GM23338 (cell line): ENCODE measurements at regions not wholly inside any gene's neighbourhood (a gene's known extent, or its start where the extent isn't known, plus 50 kb on each side); places are given as distances from the start of the nearest gene placed in this dataset.

Source experiments
- ATAC-seq: fragments of 200-7000 bp; cut with Tn5 transposase; 3 replicates; pipeline ENCODE4 v1.9.1; 2020
- DNase-seq: peaks from one replicate; pipeline ENCODE4 v3.0.0-alpha.2; 2015; ENCODE audit warnings: low spot score
- H2AFZ ChIP-seq: fragments of 200-600 bp; sonication (generic); 2 replicates; pipeline ENCODE4 v1.8.0; 2016; ENCODE audit warnings: antibody characterized with exemption, mild to moderate bottlenecking, moderate library complexity
- H3F3A ChIP-seq: fragments of 200-600 bp; sonication (generic); replicated peaks from 2 replicates; pipeline ENCODE4 v1.8.0; 2017; ENCODE audit warnings: antibody characterized with exemption, mixed run types, low read depth
- H3K27ac ChIP-seq: fragments of 200-600 bp; sonication (generic); 2 replicates; pipeline ENCODE4 v1.6.1; 2016; ENCODE audit warnings: low read depth
- H3K27me3 ChIP-seq: fragments of 200-600 bp; sonication (generic); 2 replicates; pipeline ENCODE4 v1.8.0; 2016; ENCODE audit warnings: mild to moderate bottlenecking, mixed run types, moderate library complexity; ENCODE audit not compliant: insufficient read depth
- H3K36me3 ChIP-seq: fragments of 200-600 bp; sonication (generic); 2 replicates; pipeline ENCODE4 v1.8.0; 2016; ENCODE audit warnings: mild to moderate bottlenecking; ENCODE audit not compliant: insufficient read depth
- H3K4me1 ChIP-seq: fragments of 200-600 bp; sonication (generic); 2 replicates; pipeline ENCODE4 v1.8.0; 2016; ENCODE audit warnings: mild to moderate bottlenecking, moderate library complexity; ENCODE audit not compliant: insufficient read depth
- H3K4me2 ChIP-seq: fragments of 200-600 bp; sonication (generic); 2 replicates; pipeline ENCODE4 v1.7.1; 2017; ENCODE audit warnings: mixed run types
- H3K4me3 ChIP-seq: fragments of 200-600 bp; sonication (generic); 2 replicates; pipeline ENCODE4 v1.6.1; 2016; ENCODE audit warnings: mixed run types
- H3K79me2 ChIP-seq: fragments of 200-600 bp; sonication (generic); replicated peaks from 2 replicates; pipeline ENCODE4 v1.8.0; 2017; ENCODE audit warnings: mild to moderate bottlenecking; ENCODE audit not compliant: insufficient read depth
- H3K9me2 ChIP-seq: fragments of 200-600 bp; sonication (generic); 2 replicates; pipeline ENCODE4 v1.8.0; 2017; ENCODE audit not compliant: insufficient read depth
- H4K20me1 ChIP-seq: fragments of 200-600 bp; sonication (generic); replicated peaks from 2 replicates; pipeline ENCODE4 v1.8.0; 2017; ENCODE audit warnings: mild to moderate bottlenecking; ENCODE audit not compliant: insufficient read depth
- H3K27ac Mint-ChIP-seq: 2 replicates; pipeline ENCODE4 v1.8.0; 2020; ENCODE audit warnings: inconsistent platforms, mild to moderate bottlenecking, moderate library complexity, mixed read lengths
- H3K27me3 Mint-ChIP-seq: 3 replicates; pipeline ENCODE4 v1.8.0; 2022; ENCODE audit warnings: low read depth, mild to moderate bottlenecking, moderate library complexity, mixed read lengths, inconsistent platforms; ENCODE audit not compliant: insufficient read depth, poor library complexity
- H3K36me3 Mint-ChIP-seq: 3 replicates; pipeline ENCODE4 v1.8.0; 2021; ENCODE audit warnings: low read depth, mild to moderate bottlenecking, inconsistent platforms, moderate library complexity, mixed read lengths
- H3K4me1 Mint-ChIP-seq: 3 replicates; pipeline ENCODE4 v1.8.0; 2020; ENCODE audit warnings: mild to moderate bottlenecking, inconsistent platforms, mixed read lengths
- H3K4me3 Mint-ChIP-seq: 3 replicates; pipeline ENCODE4 v1.8.0; 2021; ENCODE audit warnings: moderate library complexity, mild to moderate bottlenecking, inconsistent platforms, mixed read lengths
- H3K9me3 Mint-ChIP-seq: 3 replicates; pipeline ENCODE4 v1.8.0; 2020; ENCODE audit warnings: moderate library complexity, mild to moderate bottlenecking, inconsistent platforms, mixed read lengths
- CREB1 ChIP-seq: fragments of 250-450 bp; sonication (Bioruptor Pico); IDR thresholded peaks from 2 replicates; pipeline ENCODE4 v1.5.0; 2020; ENCODE audit warnings: low read depth, mild to moderate bottlenecking, moderate library complexity
- EZH2 ChIP-seq: fragments of 200-600 bp; sonication (generic); IDR thresholded peaks from one replicate; pipeline ENCODE4 v1.8.0; 2017; ENCODE audit warnings: antibody characterized with exemption, mild to moderate bottlenecking, low read depth; ENCODE audit not compliant: unreplicated experiment
- EZH2phosphoT487 ChIP-seq: fragments of 200-600 bp; sonication (generic); IDR thresholded peaks from one replicate; pipeline ENCODE4 v1.8.1; 2018; ENCODE audit warnings: antibody characterized with exemption; ENCODE audit not compliant: unreplicated experiment
- NANOG ChIP-seq: IDR thresholded peaks from 2 replicates; pipeline ENCODE4 v1.6.1; 2016; ENCODE audit warnings: antibody characterized with exemption, borderline replicate concordance
- POLR2AphosphoS5 ChIP-seq: IDR thresholded peaks from 2 replicates; pipeline ENCODE4 v1.6.1; 2016; ENCODE audit warnings: antibody characterized with exemption, low read depth
- STAT1 ChIP-seq: IDR thresholded peaks from one replicate; pipeline ENCODE4 v1.6.1; 2016; ENCODE audit warnings: antibody characterized with exemption; ENCODE audit not compliant: unreplicated experiment
- ZNF114 ChIP-seq: fragments of 250-450 bp; sonication (Bioruptor Pico); IDR thresholded peaks from 2 replicates; pipeline ENCODE4 v1.5.0; 2020; ENCODE audit warnings: mild to moderate bottlenecking, moderate library complexity
- ZNF331 ChIP-seq: fragments of 250-450 bp; sonication (Bioruptor Pico); IDR thresholded peaks from 2 replicates; pipeline ENCODE4 v1.5.0; 2020; ENCODE audit warnings: low read depth, mild to moderate bottlenecking, moderate library complexity
- TF ChIP-seq, protein P1 (sequence below): IDR thresholded peaks from 2 replicates; pipeline ENCODE4 v1.6.1; 2016; ENCODE audit warnings: antibody characterized with exemption
- TF ChIP-seq, protein P2 (sequence below): IDR thresholded peaks from one replicate; pipeline ENCODE4 v1.6.1; 2018; ENCODE audit warnings: antibody characterized with exemption; ENCODE audit not compliant: unreplicated experiment

DNA sequence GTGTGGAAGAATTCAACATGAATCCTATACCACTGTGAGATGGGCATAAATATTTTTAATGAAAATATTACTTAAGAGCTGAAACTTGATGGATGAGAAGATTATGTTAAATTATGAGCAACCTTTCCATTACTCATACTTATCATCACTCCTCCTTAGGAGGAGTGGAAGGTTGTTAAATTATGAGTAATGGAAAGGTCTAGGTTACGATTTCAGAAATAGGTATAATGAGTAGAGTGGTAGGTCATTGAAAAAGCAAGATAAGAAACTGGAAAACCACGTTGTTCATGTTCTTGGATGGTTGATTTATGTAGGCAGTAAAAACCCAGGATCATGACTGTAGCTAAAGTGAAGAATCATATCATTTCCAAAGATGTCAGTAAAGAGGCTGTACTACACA lies 973.2 kb upstream of the RAG2 start:
- Mint-ChIP-seq H3K27me3 (no peaks in the 10 kb centered on the region), H3K4me1 (no peaks in the 10 kb centered on the region), H3K9me3 (no peaks in the 10 kb centered on the region), H3K36me3 (no peaks in the 10 kb centered on the region), H3K4me3 (no peak overlapping the region), H3K27ac (no peak overlapping the region)
- Histone ChIP-seq H2AFZ (no peak overlapping the region), H3K4me2 (no peak overlapping the region), H3K36me3 (no peaks in the 10 kb centered on the region), H3K9me2 (no peaks in the 10 kb centered on the region), H3F3A (no peaks in the 10 kb centered on the region), H3K4me1 (no peaks in the 10 kb centered on the region), H3K27me3 (no peaks in the 10 kb centered on the region), H3K79me2 (no peaks in the 10 kb centered on the region), H3K4me3 (no peak overlapping the region), H3K27ac (no peak overlapping the region), H4K20me1 (no peaks in the 10 kb centered on the region)
- TF ChIP-seq EZH2phosphoT487, result no peak
- no peak for TF ChIP-seq ZNF331 (CRISPR knock-in tag)
- TF ChIP-seq POLR2AphosphoS5, result no peak
- TF ChIP-seq, protein P1, sequence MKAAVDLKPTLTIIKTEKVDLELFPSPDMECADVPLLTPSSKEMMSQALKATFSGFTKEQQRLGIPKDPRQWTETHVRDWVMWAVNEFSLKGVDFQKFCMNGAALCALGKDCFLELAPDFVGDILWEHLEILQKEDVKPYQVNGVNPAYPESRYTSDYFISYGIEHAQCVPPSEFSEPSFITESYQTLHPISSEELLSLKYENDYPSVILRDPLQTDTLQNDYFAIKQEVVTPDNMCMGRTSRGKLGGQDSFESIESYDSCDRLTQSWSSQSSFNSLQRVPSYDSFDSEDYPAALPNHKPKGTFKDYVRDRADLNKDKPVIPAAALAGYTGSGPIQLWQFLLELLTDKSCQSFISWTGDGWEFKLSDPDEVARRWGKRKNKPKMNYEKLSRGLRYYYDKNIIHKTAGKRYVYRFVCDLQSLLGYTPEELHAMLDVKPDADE, result no peak
- no peak for TF ChIP-seq CREB1 (CRISPR knock-in tag)
- TF ChIP-seq NANOG, result no peak
- ATAC-seq, result no peak
- DNase-seq, result no peak

DNA sequence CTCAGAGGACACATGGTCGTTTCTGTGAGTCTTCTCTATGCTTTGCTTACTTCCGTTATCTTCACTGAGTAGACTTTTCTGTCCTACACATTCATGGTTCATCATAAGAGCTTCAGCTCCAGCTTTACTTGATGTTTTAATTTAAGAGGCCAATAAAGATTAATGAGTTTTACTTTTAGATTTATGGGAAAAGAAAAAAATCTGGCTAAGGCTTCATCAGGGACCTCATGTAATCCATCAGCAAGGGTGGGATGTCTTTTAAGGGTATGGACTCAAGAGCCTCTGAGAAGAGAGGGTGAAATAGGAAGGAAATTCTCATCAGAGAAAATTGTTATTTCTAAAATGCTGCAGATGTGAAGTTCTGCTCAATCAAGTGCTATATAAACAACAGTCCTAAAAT lies 963.0 kb upstream of the RAG2 start:
- no peak for ATAC-seq
- H3K36me3 ChIP-seq, result 0 out of 2 replicates have a peak, but pooled peaks cover 3% of the 10 kb centered on the region
- no peak overlapping the region for H3K27ac Mint-ChIP-seq
- no peak for TF ChIP-seq EZH2phosphoT487
- TF ChIP-seq EZH2, result no peak
- TF ChIP-seq STAT1, result no peak
- TF ChIP-seq POLR2AphosphoS5, result no peak
- TF ChIP-seq, protein P2, sequence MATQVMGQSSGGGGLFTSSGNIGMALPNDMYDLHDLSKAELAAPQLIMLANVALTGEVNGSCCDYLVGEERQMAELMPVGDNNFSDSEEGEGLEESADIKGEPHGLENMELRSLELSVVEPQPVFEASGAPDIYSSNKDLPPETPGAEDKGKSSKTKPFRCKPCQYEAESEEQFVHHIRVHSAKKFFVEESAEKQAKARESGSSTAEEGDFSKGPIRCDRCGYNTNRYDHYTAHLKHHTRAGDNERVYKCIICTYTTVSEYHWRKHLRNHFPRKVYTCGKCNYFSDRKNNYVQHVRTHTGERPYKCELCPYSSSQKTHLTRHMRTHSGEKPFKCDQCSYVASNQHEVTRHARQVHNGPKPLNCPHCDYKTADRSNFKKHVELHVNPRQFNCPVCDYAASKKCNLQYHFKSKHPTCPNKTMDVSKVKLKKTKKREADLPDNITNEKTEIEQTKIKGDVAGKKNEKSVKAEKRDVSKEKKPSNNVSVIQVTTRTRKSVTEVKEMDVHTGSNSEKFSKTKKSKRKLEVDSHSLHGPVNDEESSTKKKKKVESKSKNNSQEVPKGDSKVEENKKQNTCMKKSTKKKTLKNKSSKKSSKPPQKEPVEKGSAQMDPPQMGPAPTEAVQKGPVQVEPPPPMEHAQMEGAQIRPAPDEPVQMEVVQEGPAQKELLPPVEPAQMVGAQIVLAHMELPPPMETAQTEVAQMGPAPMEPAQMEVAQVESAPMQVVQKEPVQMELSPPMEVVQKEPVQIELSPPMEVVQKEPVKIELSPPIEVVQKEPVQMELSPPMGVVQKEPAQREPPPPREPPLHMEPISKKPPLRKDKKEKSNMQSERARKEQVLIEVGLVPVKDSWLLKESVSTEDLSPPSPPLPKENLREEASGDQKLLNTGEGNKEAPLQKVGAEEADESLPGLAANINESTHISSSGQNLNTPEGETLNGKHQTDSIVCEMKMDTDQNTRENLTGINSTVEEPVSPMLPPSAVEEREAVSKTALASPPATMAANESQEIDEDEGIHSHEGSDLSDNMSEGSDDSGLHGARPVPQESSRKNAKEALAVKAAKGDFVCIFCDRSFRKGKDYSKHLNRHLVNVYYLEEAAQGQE, result no peak
- no peak for TF ChIP-seq NANOG
- no peak for TF ChIP-seq CREB1 (CRISPR knock-in tag)
- TF ChIP-seq ZNF331 (CRISPR knock-in tag), result no peak
- no peak for TF ChIP-seq ZNF114
- TF ChIP-seq, protein P1, result no peak

More for the DNA sequence above, 963.0 kb upstream of the RAG2 start:
- no peaks in the 10 kb centered on the region for H3K79me2 ChIP-seq
- no peaks in the 10 kb centered on the region for H3F3A ChIP-seq
- H2AFZ ChIP-seq, result no peak overlapping the region
- Mint-ChIP-seq H3K4me3 (no peak overlapping the region), H3K9me3 (no peaks in the 10 kb centered on the region; the same call in 2 of the 3 replicates), H3K4me1 (no peaks in the 10 kb centered on the region), H3K36me3 (no peaks in the 10 kb centered on the region), H3K27me3 (no peaks in the 10 kb centered on the region)
- H4K20me1 ChIP-seq, result no peaks in the 10 kb centered on the region
- H3K9me2 ChIP-seq, result no peaks in the 10 kb centered on the region
- H3K4me3 ChIP-seq, result no peak overlapping the region
- no peak overlapping the region for H3K27ac ChIP-seq
- H3K27me3 ChIP-seq, result no peaks in the 10 kb centered on the region
- no peaks in the 10 kb centered on the region for H3K4me1 ChIP-seq
- no peak for DNase-seq
- H3K4me2 ChIP-seq, result no peak overlapping the region
